ENCODE measurements at regions not wholly inside any gene's neighbourhood (a gene's known extent, or its start where the extent isn't known, plus 50 kb on each side); places are given as distances from the start of the nearest gene placed in this dataset.

GRCh38 chr11:112719736-112720525, 241.3 kb upstream of the NCAM1 start:
- H3K36me3 ChIP-seq (ENCODE audit: control insufficient read depth in 4 of 4, insufficient read depth in 4 of 4, low read length in 3 of 4), result no peaks in the 10 kb centered on the region
- CTCF ChIA-PET, result no interaction called here
- DNase-seq, result no peak
- 89% methylated on average over 6 of the region's 11 CpGs for WGBS (ENCODE audit: insufficient coverage)
- POLR2A ChIA-PET, result no interaction called here
- H3K4me3 ChIP-seq (ENCODE audit: control insufficient read depth in 1 of 7, extremely low read depth in 1 of 7, insufficient read depth in 4 of 7, low read depth in 2 of 7, low read length in 6 of 7), result no peak overlapping the region
- H3K27me3 ChIP-seq (replicated peaks in 2 of 5; ENCODE audit: control insufficient read depth in 4 of 5, insufficient read depth in 5 of 5, low read length in 4 of 5), result peaks cover 0 to 4% (median 0%) of the 10 kb centered on the region in 5 experiments
- no peaks in the 10 kb centered on the region for H3K9me3 ChIP-seq (ENCODE audit: control extremely low read depth in 1 of 5, control insufficient read depth in 4 of 5, insufficient read depth in 2 of 5, low read depth in 1 of 5, low read length in 4 of 5)
- no peak overlapping the region for H3K27ac ChIP-seq (ENCODE audit: insufficient read depth in 1 of 2, low read depth in 1 of 2, low read length in 2 of 2, poor library complexity in 1 of 2, severe bottlenecking in 2 of 2)
- H3K4me1 ChIP-seq (ENCODE audit: control extremely low read depth in 1 of 4, control insufficient read depth in 4 of 4, insufficient read depth in 4 of 4, low read length in 3 of 4), result no peaks in the 10 kb centered on the region

GRCh38 chr11:112722148-112722547, 239.1 kb upstream of the NCAM1 start:
- H3K4me3 ChIP-seq (ENCODE audit: control insufficient read depth in 1 of 7, extremely low read depth in 1 of 7, insufficient read depth in 4 of 7, low read depth in 2 of 7, low read length in 6 of 7), result no peak overlapping the region
- 100% methylated on average over 1 of the region's 2 CpGs for WGBS (ENCODE audit: insufficient coverage)
- CTCF ChIA-PET, result interaction anchor here (1.4 kb wide), 1 partner anchor 73 kb away, joined by 4 read pairs; no protein-coding TSS in a partner anchor
- H3K36me3 ChIP-seq (ENCODE audit: control insufficient read depth in 4 of 4, insufficient read depth in 4 of 4, low read length in 3 of 4), result no peaks in the 10 kb centered on the region
- H3K9me3 ChIP-seq (ENCODE audit: control extremely low read depth in 1 of 5, control insufficient read depth in 4 of 5, insufficient read depth in 2 of 5, low read depth in 1 of 5, low read length in 4 of 5), result no peaks in the 10 kb centered on the region
- no peak overlapping the region for H3K27ac ChIP-seq (ENCODE audit: insufficient read depth in 1 of 2, low read depth in 1 of 2, low read length in 2 of 2, poor library complexity in 1 of 2, severe bottlenecking in 2 of 2)
- peaks cover 0 to 6% (median 2%) of the 10 kb centered on the region in 5 experiments for H3K27me3 ChIP-seq (replicated peaks in 2 of 5; ENCODE audit: control insufficient read depth in 4 of 5, insufficient read depth in 5 of 5, low read length in 4 of 5)
- no peak for DNase-seq
- no peaks in the 10 kb centered on the region for H3K4me1 ChIP-seq (ENCODE audit: control extremely low read depth in 1 of 4, control insufficient read depth in 4 of 4, insufficient read depth in 4 of 4, low read length in 3 of 4)
- POLR2A ChIA-PET, result no interaction called here

DNA sequence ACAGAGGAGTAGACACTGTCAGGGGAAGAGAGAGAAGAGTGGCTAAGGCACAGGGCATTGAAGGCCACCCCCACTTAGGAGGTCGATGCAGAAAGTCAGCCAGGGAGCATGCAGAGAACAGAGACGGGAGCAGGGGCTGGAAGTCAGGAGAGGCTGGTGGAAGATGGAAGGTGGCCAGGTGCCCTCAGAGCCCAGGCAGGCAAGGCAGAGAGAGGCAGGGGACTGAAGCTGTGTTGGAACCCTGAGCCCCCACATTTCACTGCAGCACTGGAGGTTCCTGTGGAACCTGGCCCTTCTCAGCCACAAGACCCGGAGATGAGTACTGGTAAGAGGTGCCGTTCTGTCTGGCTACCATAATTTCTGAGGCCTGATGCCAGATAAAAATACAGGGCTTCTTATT, 238.3 kb upstream of the NCAM1 start:
- WGBS (ENCODE audit: insufficient coverage), result 83% methylated on average over 2 of the region's 4 CpGs
- Histone ChIP-seq H3K36me3 (ENCODE audit: control insufficient read depth in 4 of 4, insufficient read depth in 4 of 4, low read length in 3 of 4) (no peaks in the 10 kb centered on the region), H3K27me3 (replicated peaks in 2 of 5; ENCODE audit: control insufficient read depth in 4 of 5, insufficient read depth in 5 of 5, low read length in 4 of 5) (peaks cover 0 to 12% (median 2%) of the 10 kb centered on the region in 5 experiments), H3K4me1 (ENCODE audit: control extremely low read depth in 1 of 4, control insufficient read depth in 4 of 4, insufficient read depth in 4 of 4, low read length in 3 of 4) (no peaks in the 10 kb centered on the region), H3K27ac (ENCODE audit: insufficient read depth in 1 of 2, low read depth in 1 of 2, low read length in 2 of 2, poor library complexity in 1 of 2, severe bottlenecking in 2 of 2) (no peak overlapping the region), H3K9me3 (ENCODE audit: control extremely low read depth in 1 of 5, control insufficient read depth in 4 of 5, insufficient read depth in 2 of 5, low read depth in 1 of 5, low read length in 4 of 5) (no peaks in the 10 kb centered on the region), H3K4me3 (ENCODE audit: control insufficient read depth in 1 of 7, extremely low read depth in 1 of 7, insufficient read depth in 4 of 7, low read depth in 2 of 7, low read length in 6 of 7) (no peak overlapping the region)
- DNase-seq, result no peak
- ChIA-PET POLR2A (no interaction called here), CTCF (no interaction called here)

- H3K27ac ChIP-seq (ENCODE audit: insufficient read depth in 1 of 2, low read depth in 1 of 2, low read length in 2 of 2, poor library complexity in 1 of 2, severe bottlenecking in 2 of 2), result no peak overlapping the region
- POLR2A ChIA-PET, result no interaction called here
- WGBS (ENCODE audit: insufficient coverage), result 92% methylated on average over 8 of the region's 13 CpGs
- H3K4me3 ChIP-seq (ENCODE audit: control insufficient read depth in 1 of 7, extremely low read depth in 1 of 7, insufficient read depth in 4 of 7, low read depth in 2 of 7, low read length in 6 of 7), result no peak overlapping the region
- CTCF ChIA-PET, result no interaction called here
- peaks cover 0 to 12% (median 2%) of the 10 kb centered on the region in 5 experiments for H3K27me3 ChIP-seq (replicated peaks in 2 of 5; ENCODE audit: control insufficient read depth in 4 of 5, insufficient read depth in 5 of 5, low read length in 4 of 5)
- no peaks in the 10 kb centered on the region for H3K9me3 ChIP-seq (ENCODE audit: control extremely low read depth in 1 of 5, control insufficient read depth in 4 of 5, insufficient read depth in 2 of 5, low read depth in 1 of 5, low read length in 4 of 5)
- no peaks in the 10 kb centered on the region for H3K4me1 ChIP-seq (ENCODE audit: control extremely low read depth in 1 of 4, control insufficient read depth in 4 of 4, insufficient read depth in 4 of 4, low read length in 3 of 4)
- DNase-seq, result no peak
- no peaks in the 10 kb centered on the region for H3K36me3 ChIP-seq (ENCODE audit: control insufficient read depth in 4 of 4, insufficient read depth in 4 of 4, low read length in 3 of 4)
Observed at GRCh38 chr11:112723676-112724495, 237.3 kb upstream of the NCAM1 start.

- no peak for DNase-seq
- Histone ChIP-seq H3K36me3 (ENCODE audit: control insufficient read depth in 4 of 4, insufficient read depth in 4 of 4, low read length in 3 of 4) (no peaks in the 10 kb centered on the region), H3K4me3 (ENCODE audit: control insufficient read depth in 1 of 7, extremely low read depth in 1 of 7, insufficient read depth in 4 of 7, low read depth in 2 of 7, low read length in 6 of 7) (no peak overlapping the region), H3K9me3 (ENCODE audit: control extremely low read depth in 1 of 5, control insufficient read depth in 4 of 5, insufficient read depth in 2 of 5, low read depth in 1 of 5, low read length in 4 of 5) (no peaks in the 10 kb centered on the region), H3K4me1 (ENCODE audit: control extremely low read depth in 1 of 4, control insufficient read depth in 4 of 4, insufficient read depth in 4 of 4, low read length in 3 of 4) (no peaks in the 10 kb centered on the region), H3K27ac (ENCODE audit: insufficient read depth in 1 of 2, low read depth in 1 of 2, low read length in 2 of 2, poor library complexity in 1 of 2, severe bottlenecking in 2 of 2) (no peak overlapping the region), H3K27me3 (replicated peaks in 2 of 5; ENCODE audit: control insufficient read depth in 4 of 5, insufficient read depth in 5 of 5, low read length in 4 of 5) (peaks cover 0 to 12% (median 2%) of the 10 kb centered on the region in 5 experiments)
- POLR2A ChIA-PET, result no interaction called here
- CTCF ChIA-PET, result no interaction called here
- 80% methylated on average over 1 of the region's 4 CpGs for WGBS (ENCODE audit: insufficient coverage)
Observed at GRCh38 chr11:112724496-112724790, 236.8 kb upstream of the NCAM1 start.

GRCh38 chr11:112725636-112726035, 235.6 kb upstream of the NCAM1 start:
- DNase-seq, result no peak
- ChIA-PET CTCF (no interaction called here), POLR2A (interaction anchor here (0.6 kb wide), 1 partner anchor 377 kb away, joined by 3 read pairs; no protein-coding TSS in a partner anchor)
- peaks cover 0 to 12% (median 2%) of the 10 kb centered on the region in 5 experiments for H3K27me3 ChIP-seq (replicated peaks in 2 of 5; ENCODE audit: control insufficient read depth in 4 of 5, insufficient read depth in 5 of 5, low read length in 4 of 5)
- H3K27ac ChIP-seq (ENCODE audit: insufficient read depth in 1 of 2, low read depth in 1 of 2, low read length in 2 of 2, poor library complexity in 1 of 2, severe bottlenecking in 2 of 2), result no peak overlapping the region
- no peak overlapping the region for H3K4me3 ChIP-seq (ENCODE audit: control insufficient read depth in 1 of 7, extremely low read depth in 1 of 7, insufficient read depth in 4 of 7, low read depth in 2 of 7, low read length in 6 of 7)
- H3K9me3 ChIP-seq (ENCODE audit: control extremely low read depth in 1 of 5, control insufficient read depth in 4 of 5, insufficient read depth in 2 of 5, low read depth in 1 of 5, low read length in 4 of 5), result no peaks in the 10 kb centered on the region
- WGBS (ENCODE audit: insufficient coverage), result 90% methylated on average over 2 of the region's 3 CpGs
- H3K4me1 ChIP-seq (ENCODE audit: control extremely low read depth in 1 of 4, control insufficient read depth in 4 of 4, insufficient read depth in 4 of 4, low read length in 3 of 4), result no peaks in the 10 kb centered on the region
- H3K36me3 ChIP-seq (ENCODE audit: control insufficient read depth in 4 of 4, insufficient read depth in 4 of 4, low read length in 3 of 4), result no peaks in the 10 kb centered on the region

- POLR2A ChIA-PET, result no interaction called here
- Histone ChIP-seq H3K4me1 (ENCODE audit: control extremely low read depth in 1 of 4, control insufficient read depth in 4 of 4, insufficient read depth in 4 of 4, low read length in 3 of 4) (no peaks in the 10 kb centered on the region), H3K9me3 (ENCODE audit: control extremely low read depth in 1 of 5, control insufficient read depth in 4 of 5, insufficient read depth in 2 of 5, low read depth in 1 of 5, low read length in 4 of 5) (no peaks in the 10 kb centered on the region), H3K27me3 (replicated peaks in 2 of 5; ENCODE audit: control insufficient read depth in 4 of 5, insufficient read depth in 5 of 5, low read length in 4 of 5) (peaks cover 0 to 12% (median 0%) of the 10 kb centered on the region in 5 experiments), H3K36me3 (ENCODE audit: control insufficient read depth in 4 of 4, insufficient read depth in 4 of 4, low read length in 3 of 4) (no peaks in the 10 kb centered on the region), H3K4me3 (ENCODE audit: control insufficient read depth in 1 of 7, extremely low read depth in 1 of 7, insufficient read depth in 4 of 7, low read depth in 2 of 7, low read length in 6 of 7) (no peak overlapping the region), H3K27ac (ENCODE audit: insufficient read depth in 1 of 2, low read depth in 1 of 2, low read length in 2 of 2, poor library complexity in 1 of 2, severe bottlenecking in 2 of 2) (no peak overlapping the region)
- WGBS (ENCODE audit: insufficient coverage), result 90% methylated on average over 1 of the region's 3 CpGs
- DNase-seq, result no peak
- CTCF ChIA-PET, result no interaction called here
Observed at GRCh38 chr11:112727341-112727841, 233.8 kb upstream of the NCAM1 start.
